IMR-90 (cell line): ENCODE measurements at regions not wholly inside any gene's neighbourhood (a gene's known extent, or its start where the extent isn't known, plus 50 kb on each side); places are given as distances from the start of the nearest gene placed in this dataset.

ENCODE experiments used
- BHLHE40 ChIP-seq: fragments of 150-350 bp; IDR thresholded peaks from 2 replicates; pipeline ENCODE4 v1.6.1; 2016; ENCODE audit warnings: mild to moderate bottlenecking, low read depth, low read length
- CEBPB ChIP-seq: IDR thresholded peaks from 2 replicates; pipeline ENCODE4 v1.6.1; 2012; ENCODE audit warnings: low read depth, low read length, improper control_type of control experiment
- CHD1 ChIP-seq: IDR thresholded peaks from 2 replicates; pipeline ENCODE4 v1.6.1; 2012; ENCODE audit warnings: low read depth, low read length, improper control_type of control experiment
- MXI1 ChIP-seq: IDR thresholded peaks from 2 replicates; pipeline ENCODE4 v1.6.1; 2012; ENCODE audit warnings: low read depth, mild to moderate bottlenecking, low read length, moderate library complexity, borderline replicate concordance
- POLR2A ChIP-seq: IDR thresholded peaks from 2 replicates; pipeline ENCODE4 v1.6.1; 2012; ENCODE audit warnings: mild to moderate bottlenecking, low read depth, low read length
- RCOR1 ChIP-seq: IDR thresholded peaks from 2 replicates; pipeline ENCODE4 v1.6.1; 2012; ENCODE audit warnings: mild to moderate bottlenecking, low read length, improper control_type of control experiment; ENCODE audit not compliant: insufficient replicate concordance
- RFX5 ChIP-seq: IDR thresholded peaks from 2 replicates; pipeline ENCODE4 v1.8.0; 2012; ENCODE audit warnings: low read depth, mild to moderate bottlenecking, low read length, moderate library complexity
- SMC3 ChIP-seq: fragments of 150-350 bp; IDR thresholded peaks from 2 replicates; pipeline ENCODE4 v1.6.1; 2016; ENCODE audit warnings: low read depth, mild to moderate bottlenecking, antibody characterized with exemption, low read length, moderate library complexity
- TF ChIP-seq, protein P1 (sequence below): conservative IDR thresholded peaks from 2 replicates; pipeline ENCODE4 v1.5.1; 2012; ENCODE audit warnings: mild to moderate bottlenecking, low read depth, low read length, improper control_type of control experiment
- TF ChIP-seq, protein P2 (sequence below): fragments of 150-350 bp; IDR thresholded peaks from 2 replicates; pipeline ENCODE4 v1.6.1; 2017; ENCODE audit warnings: mild to moderate bottlenecking, antibody characterized with exemption, low read length, low read depth

DNA sequence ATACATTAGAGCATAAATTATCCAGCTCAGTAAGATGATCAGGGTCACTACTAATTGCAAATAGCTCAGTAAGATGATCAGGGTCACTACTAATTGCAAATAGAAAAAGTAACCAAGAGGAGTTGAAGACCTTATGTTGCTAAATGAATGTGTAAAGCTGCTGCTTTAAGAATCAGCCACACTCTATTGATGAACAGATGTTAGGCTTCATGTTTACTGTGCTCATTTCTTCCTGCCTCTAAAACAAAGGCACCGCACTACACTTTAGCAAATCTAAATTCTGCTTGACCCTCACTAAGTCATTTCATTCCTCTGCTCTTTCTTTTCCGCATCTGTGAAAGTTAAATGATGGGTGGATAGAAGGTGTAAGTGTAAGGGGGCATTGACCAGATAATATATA, 92.6 kb upstream of the PLSCR4 start:
- TF ChIP-seq, protein P1, sequence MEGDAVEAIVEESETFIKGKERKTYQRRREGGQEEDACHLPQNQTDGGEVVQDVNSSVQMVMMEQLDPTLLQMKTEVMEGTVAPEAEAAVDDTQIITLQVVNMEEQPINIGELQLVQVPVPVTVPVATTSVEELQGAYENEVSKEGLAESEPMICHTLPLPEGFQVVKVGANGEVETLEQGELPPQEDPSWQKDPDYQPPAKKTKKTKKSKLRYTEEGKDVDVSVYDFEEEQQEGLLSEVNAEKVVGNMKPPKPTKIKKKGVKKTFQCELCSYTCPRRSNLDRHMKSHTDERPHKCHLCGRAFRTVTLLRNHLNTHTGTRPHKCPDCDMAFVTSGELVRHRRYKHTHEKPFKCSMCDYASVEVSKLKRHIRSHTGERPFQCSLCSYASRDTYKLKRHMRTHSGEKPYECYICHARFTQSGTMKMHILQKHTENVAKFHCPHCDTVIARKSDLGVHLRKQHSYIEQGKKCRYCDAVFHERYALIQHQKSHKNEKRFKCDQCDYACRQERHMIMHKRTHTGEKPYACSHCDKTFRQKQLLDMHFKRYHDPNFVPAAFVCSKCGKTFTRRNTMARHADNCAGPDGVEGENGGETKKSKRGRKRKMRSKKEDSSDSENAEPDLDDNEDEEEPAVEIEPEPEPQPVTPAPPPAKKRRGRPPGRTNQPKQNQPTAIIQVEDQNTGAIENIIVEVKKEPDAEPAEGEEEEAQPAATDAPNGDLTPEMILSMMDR, result no peak
- TF ChIP-seq, protein P2, sequence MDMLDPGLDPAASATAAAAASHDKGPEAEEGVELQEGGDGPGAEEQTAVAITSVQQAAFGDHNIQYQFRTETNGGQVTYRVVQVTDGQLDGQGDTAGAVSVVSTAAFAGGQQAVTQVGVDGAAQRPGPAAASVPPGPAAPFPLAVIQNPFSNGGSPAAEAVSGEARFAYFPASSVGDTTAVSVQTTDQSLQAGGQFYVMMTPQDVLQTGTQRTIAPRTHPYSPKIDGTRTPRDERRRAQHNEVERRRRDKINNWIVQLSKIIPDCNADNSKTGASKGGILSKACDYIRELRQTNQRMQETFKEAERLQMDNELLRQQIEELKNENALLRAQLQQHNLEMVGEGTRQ, result no peak
- TF ChIP-seq SMC3 (no peak), MXI1 (no peak), POLR2A (no peak), CEBPB (no peak), RCOR1 (no peak), RFX5 (no peak), BHLHE40 (no peak), CHD1 (no peak)
